ENCODE measurements at regions not wholly inside any gene's neighbourhood (a gene's known extent, or its start where the extent isn't known, plus 50 kb on each side); places are given as distances from the start of the nearest gene placed in this dataset.

GRCh38 chr1:73953586-73953985, 244.4 kb downstream of the LRRIQ3 start:
- no peaks in the 10 kb centered on the region for H3K27me3 ChIP-seq (ENCODE audit: insufficient read depth, low read length, poor library complexity)
- H3K4me2 ChIP-seq (ENCODE audit: insufficient read depth, low read length), result no peak overlapping the region
- H3K36me3 ChIP-seq (ENCODE audit: insufficient read depth, low read length), result no peaks in the 10 kb centered on the region
- no peak overlapping the region for H3K4me3 ChIP-seq (ENCODE audit: low read depth in 1 of 2, low read length in 2 of 2)
- no peaks in the 10 kb centered on the region for H3K9me3 ChIP-seq (ENCODE audit: insufficient read depth, low read length, severe bottlenecking)
- H2AFZ ChIP-seq (ENCODE audit: low read depth, low read length), result no peak overlapping the region
- H4K20me1 ChIP-seq (ENCODE audit: insufficient read depth, low read length), result no peaks in the 10 kb centered on the region
- DNase-seq (no peak), ATAC-seq (ENCODE audit: insufficient read depth, low read depth) (no peak)
- 0 out of 2 replicates have a peak, but pooled peaks cover 4% of the 10 kb centered on the region for H3K4me1 ChIP-seq (ENCODE audit: insufficient read depth, low read length)
- H3K79me2 ChIP-seq (ENCODE audit: insufficient read depth, low read length), result no peaks in the 10 kb centered on the region
- H3K9ac ChIP-seq (ENCODE audit: low read depth, low read length), result no peak overlapping the region
- TF ChIP-seq EZH2 (IDR thresholded peaks at IDR 0.05; ENCODE audit: borderline replicate concordance, low read depth, low read length, severe bottlenecking) (no peak), CTCF (IDR thresholded peaks at IDR 0.05; ENCODE audit: borderline replicate concordance, extremely low read depth, low read length, poor library complexity, severe bottlenecking) (no peak)
- no peak overlapping the region for H3K27ac ChIP-seq (ENCODE audit: low read length)

- Histone ChIP-seq H4K20me1 (ENCODE audit: insufficient read depth, low read length) (no peaks in the 10 kb centered on the region), H3K27ac (ENCODE audit: low read length) (no peak overlapping the region), H3K36me3 (ENCODE audit: insufficient read depth, low read length) (no peaks in the 10 kb centered on the region), H3K9me3 (ENCODE audit: insufficient read depth, low read length, severe bottlenecking) (no peaks in the 10 kb centered on the region), H3K4me2 (ENCODE audit: insufficient read depth, low read length) (no peak overlapping the region), H2AFZ (ENCODE audit: low read depth, low read length) (no peak overlapping the region), H3K27me3 (ENCODE audit: insufficient read depth, low read length, poor library complexity) (no peaks in the 10 kb centered on the region), H3K9ac (ENCODE audit: low read depth, low read length) (no peak overlapping the region), H3K79me2 (ENCODE audit: insufficient read depth, low read length) (no peaks in the 10 kb centered on the region), H3K4me3 (ENCODE audit: low read depth in 1 of 2, low read length in 2 of 2) (no peak overlapping the region), H3K4me1 (ENCODE audit: insufficient read depth, low read length) (0 out of 2 replicates have a peak, but pooled peaks cover 4% of the 10 kb centered on the region)
- ATAC-seq (ENCODE audit: insufficient read depth, low read depth) (no peak), DNase-seq (no peak)
- TF ChIP-seq EZH2 (IDR thresholded peaks at IDR 0.05; ENCODE audit: borderline replicate concordance, low read depth, low read length, severe bottlenecking), result no peak
- no peak for TF ChIP-seq CTCF (IDR thresholded peaks at IDR 0.05; ENCODE audit: borderline replicate concordance, extremely low read depth, low read length, poor library complexity, severe bottlenecking)
Observed at GRCh38 chr1:73953186-73953585, 244.8 kb downstream of the LRRIQ3 start.

- ATAC-seq (ENCODE audit: insufficient read depth, low read depth) (no peak), DNase-seq (no peak)
- no peak for TF ChIP-seq CTCF (IDR thresholded peaks at IDR 0.05; ENCODE audit: borderline replicate concordance, extremely low read depth, low read length, poor library complexity, severe bottlenecking)
- TF ChIP-seq EZH2 (IDR thresholded peaks at IDR 0.05; ENCODE audit: borderline replicate concordance, low read depth, low read length, severe bottlenecking), result no peak
- Histone ChIP-seq H3K9me3 (ENCODE audit: insufficient read depth, low read length, severe bottlenecking) (no peaks in the 10 kb centered on the region), H2AFZ (ENCODE audit: low read depth, low read length) (no peak overlapping the region), H3K4me3 (ENCODE audit: low read depth in 1 of 2, low read length in 2 of 2) (no peak overlapping the region), H3K27me3 (ENCODE audit: insufficient read depth, low read length, poor library complexity) (no peaks in the 10 kb centered on the region), H3K4me2 (ENCODE audit: insufficient read depth, low read length) (no peak overlapping the region), H3K4me1 (ENCODE audit: insufficient read depth, low read length) (no peaks in the 10 kb centered on the region), H3K9ac (ENCODE audit: low read depth, low read length) (no peak overlapping the region), H3K27ac (ENCODE audit: low read length) (no peak overlapping the region), H4K20me1 (ENCODE audit: insufficient read depth, low read length) (no peaks in the 10 kb centered on the region), H3K36me3 (ENCODE audit: insufficient read depth, low read length) (no peaks in the 10 kb centered on the region), H3K79me2 (ENCODE audit: insufficient read depth, low read length) (no peaks in the 10 kb centered on the region)
Observed at GRCh38 chr1:73948055-73948454, 249.9 kb downstream of the LRRIQ3 start.

- Histone ChIP-seq H3K9me3 (ENCODE audit: insufficient read depth, low read length, severe bottlenecking) (no peaks in the 10 kb centered on the region), H3K27ac (ENCODE audit: low read length) (no peak overlapping the region), H3K4me2 (ENCODE audit: insufficient read depth, low read length) (no peak overlapping the region), H3K79me2 (ENCODE audit: insufficient read depth, low read length) (no peaks in the 10 kb centered on the region), H3K27me3 (ENCODE audit: insufficient read depth, low read length, poor library complexity) (no peaks in the 10 kb centered on the region), H3K4me3 (ENCODE audit: low read depth in 1 of 2, low read length in 2 of 2) (no peak overlapping the region), H2AFZ (ENCODE audit: low read depth, low read length) (no peak overlapping the region), H4K20me1 (ENCODE audit: insufficient read depth, low read length) (no peaks in the 10 kb centered on the region), H3K4me1 (ENCODE audit: insufficient read depth, low read length) (no peaks in the 10 kb centered on the region), H3K36me3 (ENCODE audit: insufficient read depth, low read length) (no peaks in the 10 kb centered on the region), H3K9ac (ENCODE audit: low read depth, low read length) (no peak overlapping the region)
- ATAC-seq (ENCODE audit: insufficient read depth, low read depth) (peak; percentile 48; the same call in 1 of the 3 replicates), DNase-seq (no peak)
- TF ChIP-seq CTCF (IDR thresholded peaks at IDR 0.05; ENCODE audit: borderline replicate concordance, extremely low read depth, low read length, poor library complexity, severe bottlenecking), result no peak
- no peak for TF ChIP-seq EZH2 (IDR thresholded peaks at IDR 0.05; ENCODE audit: borderline replicate concordance, low read depth, low read length, severe bottlenecking)
Observed at GRCh38 chr1:73947009-73947408, 251.0 kb downstream of the LRRIQ3 start.
